Esophagus muscularis mucosa (tissue), 4 donors: ENCODE measurements at regions not wholly inside any gene's neighbourhood (a gene's known extent, or its start where the extent isn't known, plus 50 kb on each side); places are given as distances from the start of the nearest gene placed in this dataset.
A peak's percentile ranks its signal among the peaks of the same experiment; 100 is the strongest.

ENCODE experiments used
- DNase-seq: peaks from one replicate; pipeline ENCODE4 v3.0.0-alpha.2; 2017; ENCODE audit errors: extremely low spot score
- H3K27ac ChIP-seq, 4 donors: fragments of 200-600 bp; sonication (generic); replicated peaks in 1 of 4; 1 replicate in 3 of 4; 2 replicates in 1 of 4; pipeline ENCODE4 v1.5.1; 2016 to 2019; ENCODE audit warnings: mild to moderate bottlenecking in 1 of 4
- H3K27me3 ChIP-seq, 4 donors: fragments of 200-600 bp; sonication (generic); one replicate each; pipeline versions ENCODE4 v1.5.1 to v1.6.0; 2016 to 2019
- H3K36me3 ChIP-seq, 4 donors: fragments of 200-600 bp; sonication (generic); one replicate each; pipeline ENCODE4 v1.5.1; 2016 to 2019
- H3K4me1 ChIP-seq, 4 donors: fragments of 200-600 bp; sonication (generic); one replicate each; pipeline ENCODE4 v1.5.1; 2016 to 2019
- H3K4me3 ChIP-seq, 4 donors: fragments of 200-600 bp; sonication (generic); 1 replicate in 2 of 4; 2 replicates in 2 of 4; pipeline ENCODE4 v1.5.1; 2016 to 2019; ENCODE audit warnings: mild to moderate bottlenecking in 4 of 4, moderate library complexity in 1 of 4
- H3K9me3 ChIP-seq, 4 donors: fragments of 200-600 bp; sonication (generic); 1 replicate in 3 of 4; 2 replicates in 1 of 4; pipeline ENCODE4 v1.5.1; 2016 to 2019
- EP300 ChIP-seq: sonication (generic); formaldehyde crosslinking; IDR thresholded peaks from one replicate; pipeline ENCODE4 v1.6.1; 2017; ENCODE audit warnings: antibody characterized with exemption
- POLR2A ChIP-seq: fragments of 450-650 bp; IDR thresholded peaks from one replicate; pipeline ENCODE4 v1.6.1; 2017; ENCODE audit warnings: antibody characterized with exemption, moderate library complexity, mild to moderate bottlenecking, low read depth
- POLR2AphosphoS5 ChIP-seq, 2 donors: sonication (generic); formaldehyde crosslinking; IDR thresholded peaks; one replicate each; pipeline ENCODE4 v1.6.1; 2017; ENCODE audit warnings: antibody characterized with exemption in 2 of 2
- WGBS: methylation state at CpG from one replicate; pipeline ENCODE4 v1.1.5; 2018; 5-methylcytosine and 5-hydroxymethylcytosine counted together
- intact Hi-C: fragments of 100-400 bp; cut with DNase I; formaldehyde crosslinking; loops from one replicate; pipeline ENCODE4 v1.15.1; 2023
- TF ChIP-seq, protein P1 (sequence below), 3 experiments: fragments of 200-600 bp in 2 of 3; fragments of 450-650 bp in 1 of 3; sonication (generic) in 2 of 3; IDR thresholded peaks; one replicate each; pipeline ENCODE4 v1.5.1; 2017 to 2019; ENCODE audit warnings: antibody characterized with exemption in 3 of 3, mild to moderate bottlenecking in 2 of 3, moderate library complexity in 1 of 3

DNA sequence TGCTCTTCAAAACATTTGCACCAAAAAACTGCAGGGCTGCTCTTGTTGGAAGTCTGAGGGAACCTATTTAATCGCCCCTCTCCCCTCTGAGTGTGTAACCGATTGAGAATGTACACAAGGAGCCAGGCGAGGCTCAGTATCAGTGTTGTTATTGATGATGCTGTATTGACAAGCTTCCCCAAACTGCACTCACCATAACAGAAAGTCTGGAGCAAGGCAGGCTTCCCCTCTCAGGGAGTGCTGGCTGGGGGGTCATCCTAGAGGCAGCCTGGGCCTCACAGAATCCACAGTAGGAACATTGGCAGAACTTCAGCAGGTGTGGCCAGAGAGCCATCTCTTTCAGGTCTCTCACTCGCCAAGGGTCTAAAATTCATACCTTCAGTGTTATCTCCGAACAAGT is 58.1 kb upstream of the TUNAR start:
- no peaks in the 10 kb centered on the region for H3K9me3 ChIP-seq
- peaks cover 0 to 61% (median 0%) of the 10 kb centered on the region in 4 donors for H3K27me3 ChIP-seq
- H3K4me3 ChIP-seq = no peak overlapping the region
- H3K4me1 ChIP-seq = no peaks in the 10 kb centered on the region
- H3K36me3 ChIP-seq = no peaks in the 10 kb centered on the region
- intact Hi-C loops = no loop called here
- WGBS = 47% methylated on average over 5 of the region's 5 CpGs
- H3K27ac ChIP-seq = no peak overlapping the region
- DNase-seq = peak; percentile 64
- TF ChIP-seq POLR2AphosphoS5 (IDR thresholded peaks at IDR 0.05) = no peak

DNA sequence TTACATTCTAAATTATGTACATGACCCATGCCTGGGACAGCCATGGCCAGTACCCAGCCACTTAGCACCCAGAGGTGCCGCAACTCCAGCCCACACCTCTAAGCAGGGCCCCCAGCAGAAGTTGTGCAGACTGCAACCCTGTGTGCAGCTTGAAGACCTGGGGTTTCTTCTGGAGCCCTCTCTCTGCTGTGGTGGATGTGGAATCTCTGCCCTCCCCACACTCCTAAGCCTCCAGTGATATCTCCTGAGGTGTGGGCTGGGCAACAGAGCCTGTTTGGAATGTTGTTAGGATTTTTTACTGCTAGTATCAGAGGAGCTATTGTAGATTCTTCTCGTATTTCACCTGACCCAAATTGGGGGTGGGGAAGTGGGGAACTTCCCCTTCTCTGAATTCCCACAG is 59.4 kb upstream of the TUNAR start:
- intact Hi-C loops = no loop called here
- H3K4me1 ChIP-seq = no peaks in the 10 kb centered on the region
- WGBS = 63% methylated on average over 2 of the region's 2 CpGs
- H3K9me3 ChIP-seq = no peaks in the 10 kb centered on the region
- no peaks in the 10 kb centered on the region for H3K36me3 ChIP-seq
- TF ChIP-seq POLR2A = no peak
- TF ChIP-seq, protein P1, sequence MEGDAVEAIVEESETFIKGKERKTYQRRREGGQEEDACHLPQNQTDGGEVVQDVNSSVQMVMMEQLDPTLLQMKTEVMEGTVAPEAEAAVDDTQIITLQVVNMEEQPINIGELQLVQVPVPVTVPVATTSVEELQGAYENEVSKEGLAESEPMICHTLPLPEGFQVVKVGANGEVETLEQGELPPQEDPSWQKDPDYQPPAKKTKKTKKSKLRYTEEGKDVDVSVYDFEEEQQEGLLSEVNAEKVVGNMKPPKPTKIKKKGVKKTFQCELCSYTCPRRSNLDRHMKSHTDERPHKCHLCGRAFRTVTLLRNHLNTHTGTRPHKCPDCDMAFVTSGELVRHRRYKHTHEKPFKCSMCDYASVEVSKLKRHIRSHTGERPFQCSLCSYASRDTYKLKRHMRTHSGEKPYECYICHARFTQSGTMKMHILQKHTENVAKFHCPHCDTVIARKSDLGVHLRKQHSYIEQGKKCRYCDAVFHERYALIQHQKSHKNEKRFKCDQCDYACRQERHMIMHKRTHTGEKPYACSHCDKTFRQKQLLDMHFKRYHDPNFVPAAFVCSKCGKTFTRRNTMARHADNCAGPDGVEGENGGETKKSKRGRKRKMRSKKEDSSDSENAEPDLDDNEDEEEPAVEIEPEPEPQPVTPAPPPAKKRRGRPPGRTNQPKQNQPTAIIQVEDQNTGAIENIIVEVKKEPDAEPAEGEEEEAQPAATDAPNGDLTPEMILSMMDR (IDR thresholded peaks at IDR 0.05) = no peak
- no peak for TF ChIP-seq EP300
- no peak for TF ChIP-seq POLR2AphosphoS5 (IDR thresholded peaks at IDR 0.05)
- peaks cover 0 to 71% (median 0%) of the 10 kb centered on the region in 4 donors for H3K27me3 ChIP-seq
- no peak overlapping the region for H3K4me3 ChIP-seq
- DNase-seq = peak; percentile 80
- H3K27ac ChIP-seq = no peak overlapping the region

DNA sequence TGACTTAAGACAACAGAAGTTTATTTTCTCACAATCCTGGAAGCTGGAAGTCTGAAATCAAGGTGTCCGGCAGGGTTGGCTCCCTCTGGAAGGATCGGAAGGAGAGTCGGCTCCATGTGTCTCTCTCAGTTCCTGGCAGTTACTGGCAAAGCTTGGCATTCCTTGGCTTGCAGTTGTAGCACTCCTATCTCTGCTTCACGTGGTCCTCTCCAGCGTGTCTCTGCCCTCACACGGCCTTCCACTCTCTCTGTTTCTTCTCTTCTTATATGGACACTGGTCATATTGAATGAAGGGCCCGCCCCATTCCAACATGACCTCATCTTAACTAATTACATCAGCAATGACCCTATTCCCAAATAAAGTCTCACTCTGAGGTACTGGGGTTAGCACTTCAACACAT is 60.1 kb upstream of the TUNAR start:
- no peak for TF ChIP-seq POLR2AphosphoS5 (IDR thresholded peaks at IDR 0.05)
- TF ChIP-seq POLR2A = no peak
- TF ChIP-seq, protein P1 (IDR thresholded peaks at IDR 0.05) = no peak
- TF ChIP-seq EP300 = no peak
- intact Hi-C loops = no loop called here
- Histone ChIP-seq H3K4me3 (no peak overlapping the region), H3K9me3 (no peaks in the 10 kb centered on the region), H3K27ac (no peak overlapping the region), H3K36me3 (no peaks in the 10 kb centered on the region), H3K27me3 (peaks cover 0 to 75% (median 0%) of the 10 kb centered on the region in 4 donors), H3K4me1 (no peaks in the 10 kb centered on the region)
- WGBS = 41% methylated on average over 7 of the region's 7 CpGs
- peak; percentile 74 for DNase-seq

DNA sequence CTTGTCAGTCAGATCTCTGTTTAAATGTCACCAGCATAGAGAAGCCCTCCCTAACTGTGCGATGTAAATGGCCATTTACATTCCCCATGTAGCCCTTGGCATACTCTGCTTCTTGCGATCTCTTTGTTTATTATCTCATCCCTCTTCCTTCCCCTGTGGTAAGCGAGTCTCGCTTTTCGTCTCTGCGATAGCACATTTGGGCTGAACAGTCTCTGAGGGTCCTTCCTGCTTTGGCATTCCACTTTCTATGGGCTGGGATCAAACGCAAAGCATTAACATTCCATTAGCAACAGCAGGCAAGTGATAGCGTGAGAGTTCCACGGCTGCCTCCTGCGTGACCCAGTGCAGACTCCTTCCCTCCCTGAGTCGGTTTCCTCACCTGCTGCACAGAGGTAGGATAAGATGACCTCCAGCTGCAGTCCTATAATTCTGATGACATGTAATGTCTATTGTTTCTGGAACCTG is 61.4 kb upstream of the TUNAR start:
- 17% methylated on average over 11 of the region's 11 CpGs for WGBS

DNA sequence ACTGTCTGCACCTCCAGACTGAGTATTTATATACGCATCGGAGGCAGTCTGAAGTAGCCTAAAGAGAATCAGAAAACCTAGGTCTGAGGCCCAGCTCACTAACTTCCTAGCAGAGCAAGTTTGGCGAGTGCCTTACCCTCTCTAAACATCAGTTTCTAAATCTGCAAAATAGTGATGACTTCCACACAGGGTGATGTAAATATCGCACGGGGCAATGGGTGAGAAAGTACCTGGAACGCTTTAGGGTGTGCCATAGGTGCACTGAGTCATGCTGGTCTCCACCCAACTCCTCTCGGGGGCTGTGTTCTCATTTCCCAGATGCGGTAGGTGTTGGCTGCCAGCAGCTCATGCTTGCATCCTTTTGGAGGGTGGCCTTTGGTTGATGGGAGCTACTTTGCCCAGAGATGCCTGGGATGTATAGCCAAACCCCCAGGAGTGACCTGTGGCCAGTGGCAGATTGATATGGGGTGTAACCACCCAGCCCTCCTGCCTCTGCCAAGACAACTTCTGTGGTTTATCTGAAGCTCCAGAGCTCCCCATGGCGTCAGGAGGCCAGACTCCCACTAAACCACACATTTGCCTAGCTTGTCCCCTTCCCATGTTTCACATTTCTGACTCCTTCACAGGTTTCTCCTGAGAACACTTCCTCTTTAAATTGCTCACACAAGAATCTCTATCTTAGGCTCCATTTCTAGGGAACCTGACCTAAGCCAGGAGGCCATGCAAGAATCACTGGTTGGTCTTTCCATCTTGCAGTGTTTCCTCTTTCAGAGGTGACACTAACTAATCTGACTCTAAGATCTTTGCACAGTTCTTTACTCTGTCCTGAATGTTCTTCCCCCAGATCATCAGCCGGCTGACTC is 62.0 kb upstream of the TUNAR start:
- intact Hi-C loops = no loop called here
- Histone ChIP-seq H3K27ac (no peak overlapping the region), H3K4me3 (no peak overlapping the region), H3K27me3 (peaks cover 0 to 79% (median 0%) of the 10 kb centered on the region in 4 donors), H3K4me1 (no peaks in the 10 kb centered on the region), H3K36me3 (no peaks in the 10 kb centered on the region), H3K9me3 (no peaks in the 10 kb centered on the region)
- DNase-seq = peak; percentile 87
- TF ChIP-seq POLR2AphosphoS5 (IDR thresholded peaks at IDR 0.05) = no peak
- no peak for TF ChIP-seq EP300
- TF ChIP-seq POLR2A = no peak
- TF ChIP-seq, protein P1 (IDR thresholded peaks at IDR 0.05) = no peak
- whole genome bisulfite sequencing = 82% methylated on average over 9 of the region's 10 CpGs

More for the DNA sequence above, 61.4 kb upstream of the TUNAR start:
- TF ChIP-seq POLR2AphosphoS5 (IDR thresholded peaks at IDR 0.05) = no peak
- TF ChIP-seq EP300 = no peak
- TF ChIP-seq, protein P1 (IDR thresholded peaks at IDR 0.05) = no peak
- no peak for TF ChIP-seq POLR2A
- no peaks in the 10 kb centered on the region for H3K9me3 ChIP-seq
- no peak overlapping the region for H3K4me3 ChIP-seq
- H3K36me3 ChIP-seq = no peaks in the 10 kb centered on the region
- H3K4me1 ChIP-seq = no peaks in the 10 kb centered on the region
- intact Hi-C loops = no loop called here
- H3K27me3 ChIP-seq = peaks cover 0 to 83% (median 0%) of the 10 kb centered on the region in 4 donors
- H3K27ac ChIP-seq = no peak overlapping the region
- DNase-seq = peak; percentile 83
